AG04450 (cell line): ENCODE measurements at regions not wholly inside any gene's neighbourhood (a gene's known extent, or its start where the extent isn't known, plus 50 kb on each side); places are given as distances from the start of the nearest gene placed in this dataset.
A peak's percentile ranks its signal among the peaks of the same experiment; 100 is the strongest.

Experiments
- CTCF ChIA-PET: fragments of 300-600, 350-600 bp; formaldehyde crosslinking; extraction: SDS; loops from one replicate; lab custom pipeline; 2022; ENCODE audit warnings: antibody characterized with exemption, inconsistent platforms; lab: Charles Lee
- POLR2A ChIA-PET: fragments of 350-600 bp; formaldehyde crosslinking; extraction: SDS; loops from one replicate; lab custom pipeline; 2021; ENCODE audit warnings: antibody characterized with exemption, inconsistent platforms; lab: Yijun Ruan, JAX
- DNase-seq: peaks from one replicate; pipeline ENCODE4 v3.0.0-alpha.2; 2011; ENCODE audit warnings: low read depth, low spot score
- H3K27ac ChIP-seq: one replicate; pipeline ENCODE4 v1.5.1; 2012; ENCODE audit warnings: low read depth, low read length, control low read depth
- H3K27me3 ChIP-seq: one replicate; pipeline ENCODE4 v1.6.0; 2012; ENCODE audit warnings: low read length; ENCODE audit not compliant: control insufficient read depth, insufficient read depth
- H3K4me3 ChIP-seq: 2 replicates; pipeline ENCODE4 v1.5.1; 2011; ENCODE audit warnings: mild to moderate bottlenecking, low read depth, low read length, control low read depth
- H3K9me3 ChIP-seq: 2 replicates; pipeline ENCODE4 v1.5.1; 2012; ENCODE audit warnings: low read length; ENCODE audit not compliant: control insufficient read depth, insufficient read depth
- CTCF ChIP-seq: IDR thresholded peaks from 2 replicates; pipeline ENCODE4 v1.5.1; 2011; ENCODE audit warnings: low read depth, low read length, control low read depth, inconsistent platforms

- Histone ChIP-seq H3K27ac (no peak overlapping the region), H3K27me3 (no peaks in the 10 kb centered on the region), H3K4me3 (no peak overlapping the region), H3K9me3 (no peaks in the 10 kb centered on the region)
- no peak for TF ChIP-seq CTCF
- CTCF ChIA-PET: no interaction called here
- no peak for DNase-seq
- POLR2A ChIA-PET: no interaction called here
Measured at GRCh38 chr7:115094163-115094562, 172.3 kb downstream of the MDFIC start.

GRCh38 chr7:115088893-115089292 is 167.0 kb downstream of the MDFIC start:
- no peak for DNase-seq
- TF ChIP-seq CTCF: no peak
- POLR2A ChIA-PET: interaction anchor here (0.6 kb wide), 1 partner anchor 81 kb away, joined by 4 read pairs; no protein-coding TSS in a partner anchor
- Histone ChIP-seq H3K27ac (no peak overlapping the region), H3K4me3 (no peak overlapping the region), H3K9me3 (no peaks in the 10 kb centered on the region), H3K27me3 (no peaks in the 10 kb centered on the region)
- CTCF ChIA-PET: interaction anchor here (0.8 to 1.1 kb wide), 2 partner anchors 9 to 763 kb away, joined by 3 to 4 read pairs; no protein-coding TSS in a partner anchor

- ChIA-PET POLR2A (interaction anchor here (0.6 kb wide), 1 partner anchor 79 kb away, joined by 4 read pairs; no protein-coding TSS in a partner anchor), CTCF (no interaction called here)
- Histone ChIP-seq H3K27ac (no peak overlapping the region), H3K4me3 (no peak overlapping the region), H3K27me3 (no peaks in the 10 kb centered on the region), H3K9me3 (no peaks in the 10 kb centered on the region)
- peak; percentile 75 for DNase-seq
- TF ChIP-seq CTCF: no peak
Measured at GRCh38 chr7:115087437-115087836, 165.5 kb downstream of the MDFIC start.

- Histone ChIP-seq H3K4me3 (no peak overlapping the region), H3K9me3 (no peaks in the 10 kb centered on the region), H3K27me3 (no peaks in the 10 kb centered on the region), H3K27ac (no peak overlapping the region)
- ChIA-PET POLR2A (interaction anchor here (0.6 kb wide), 1 partner anchor 20 kb away, joined by 3 read pairs; no protein-coding TSS in a partner anchor), CTCF (interaction anchor here (1.6 kb wide), 1 partner anchor 220 kb away, joined by 4 read pairs; no protein-coding TSS in a partner anchor)
- 0 out of 2 replicates have a peak, but pooled peaks have one; percentile 2 for TF ChIP-seq CTCF
- no peak for DNase-seq
Measured at GRCh38 chr7:115086146-115086841, 164.4 kb downstream of the MDFIC start.

- Histone ChIP-seq H3K9me3 (no peaks in the 10 kb centered on the region), H3K27me3 (no peaks in the 10 kb centered on the region), H3K27ac (no peak overlapping the region), H3K4me3 (no peak overlapping the region)
- DNase-seq: no peak
- no peak for TF ChIP-seq CTCF
- ChIA-PET POLR2A (no interaction called here), CTCF (interaction anchor here (1.6 kb wide), 1 partner anchor 219 kb away, joined by 4 read pairs; no protein-coding TSS in a partner anchor)
Measured at GRCh38 chr7:115085421-115085820, 163.5 kb downstream of the MDFIC start.
